Activated naive CD4-positive, alpha-beta T cell treated with anti-CD3 and anti-CD28 coated beads, Interleukin-2, amount 50 U/mL, for 16 hours (primary cell): ENCODE measurements at regions not wholly inside any gene's neighbourhood (a gene's known extent, or its start where the extent isn't known, plus 50 kb on each side); places are given as distances from the start of the nearest gene placed in this dataset.

ENCODE experiments used
- DNase-seq: peaks from one replicate; pipeline ENCODE4 v3.0.0-alpha.2; 2020

DNA sequence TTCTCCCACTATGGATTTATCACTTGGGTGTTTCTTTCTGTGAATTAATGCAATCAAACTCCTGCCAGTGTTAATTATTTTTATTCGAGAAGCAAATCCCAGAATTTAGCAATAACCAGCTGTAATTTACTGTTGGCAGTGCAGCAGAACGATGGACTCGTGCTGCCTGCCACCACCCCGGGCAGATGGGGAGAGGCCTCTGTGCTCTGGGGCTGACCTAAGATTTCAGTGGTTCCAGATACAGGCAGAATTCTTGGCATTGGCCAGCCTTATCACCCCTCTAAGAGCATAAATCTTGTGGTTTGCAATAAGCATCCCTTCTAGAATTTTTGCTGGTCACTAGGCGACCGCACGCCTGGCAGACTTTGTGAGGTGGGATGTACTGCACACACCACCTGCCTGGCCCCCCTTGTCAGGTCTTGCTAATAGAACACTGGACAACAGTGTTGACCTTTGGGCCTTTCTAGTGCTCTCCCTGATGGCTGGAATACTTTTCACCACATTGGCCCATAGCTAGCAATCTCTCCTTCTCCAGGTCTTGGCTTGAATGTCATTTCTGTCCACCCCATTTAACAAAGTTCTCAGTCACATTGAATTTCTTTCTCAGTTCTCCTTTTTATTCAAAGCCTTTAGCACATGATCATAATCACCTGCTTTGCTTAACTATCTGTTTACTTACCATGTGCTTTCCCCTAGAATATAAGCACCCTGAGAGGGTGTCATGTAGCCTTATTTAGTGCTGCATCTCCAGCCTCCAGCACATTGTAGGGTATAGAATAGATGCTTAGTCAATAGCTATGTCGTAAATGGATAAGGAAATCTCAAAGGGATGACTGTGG lies 122.1 kb upstream of the DYNLRB2 start:
- DNase-seq = no peak

DNA sequence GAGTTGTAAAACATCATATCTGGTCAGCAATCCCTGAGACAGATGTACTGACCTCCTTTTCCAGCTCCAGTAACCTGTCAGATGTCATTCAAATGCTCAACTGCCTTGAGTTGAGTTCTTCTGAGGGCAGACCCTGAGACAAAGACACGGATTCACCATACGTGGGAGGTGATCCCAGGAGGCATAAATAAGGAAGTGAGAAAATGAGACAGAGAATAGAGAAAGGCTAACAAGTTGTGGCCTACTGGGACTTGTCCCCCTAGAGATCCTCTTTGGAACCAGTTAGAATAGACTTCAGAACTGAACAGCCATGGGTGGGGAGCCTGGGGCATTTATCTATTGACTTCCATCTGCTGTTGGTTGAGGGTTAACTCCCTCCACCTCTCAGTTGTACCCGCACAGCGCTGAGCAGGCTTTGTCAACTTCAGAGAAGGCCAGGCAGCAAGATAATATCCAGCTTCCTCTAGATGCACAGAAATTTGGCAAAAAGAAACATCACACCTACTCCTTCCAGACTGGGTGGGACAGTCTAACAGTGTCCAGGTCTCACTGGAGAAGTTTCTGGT lies 123.0 kb upstream of the DYNLRB2 start:
- no peak for DNase-seq

DNA sequence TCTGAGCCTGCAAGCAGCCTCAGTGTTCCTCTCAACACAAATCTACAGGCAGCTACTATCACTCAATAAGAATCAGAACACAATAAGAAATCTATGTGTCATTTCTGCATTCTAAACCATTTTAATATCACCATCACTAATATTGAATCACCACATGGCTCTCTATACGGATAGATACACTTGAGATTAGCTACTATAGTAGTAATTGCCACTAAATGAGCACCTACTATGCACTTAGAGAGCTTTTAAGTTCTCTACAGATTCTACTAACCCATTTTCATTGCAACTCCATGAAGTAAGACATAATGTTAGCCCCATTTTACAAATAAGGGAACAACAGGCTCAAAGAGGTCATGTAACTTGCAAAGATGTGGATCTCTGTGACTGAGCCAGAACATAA lies 132.8 kb upstream of the DYNLRB2 start:
- no peak for DNase-seq

DNA sequence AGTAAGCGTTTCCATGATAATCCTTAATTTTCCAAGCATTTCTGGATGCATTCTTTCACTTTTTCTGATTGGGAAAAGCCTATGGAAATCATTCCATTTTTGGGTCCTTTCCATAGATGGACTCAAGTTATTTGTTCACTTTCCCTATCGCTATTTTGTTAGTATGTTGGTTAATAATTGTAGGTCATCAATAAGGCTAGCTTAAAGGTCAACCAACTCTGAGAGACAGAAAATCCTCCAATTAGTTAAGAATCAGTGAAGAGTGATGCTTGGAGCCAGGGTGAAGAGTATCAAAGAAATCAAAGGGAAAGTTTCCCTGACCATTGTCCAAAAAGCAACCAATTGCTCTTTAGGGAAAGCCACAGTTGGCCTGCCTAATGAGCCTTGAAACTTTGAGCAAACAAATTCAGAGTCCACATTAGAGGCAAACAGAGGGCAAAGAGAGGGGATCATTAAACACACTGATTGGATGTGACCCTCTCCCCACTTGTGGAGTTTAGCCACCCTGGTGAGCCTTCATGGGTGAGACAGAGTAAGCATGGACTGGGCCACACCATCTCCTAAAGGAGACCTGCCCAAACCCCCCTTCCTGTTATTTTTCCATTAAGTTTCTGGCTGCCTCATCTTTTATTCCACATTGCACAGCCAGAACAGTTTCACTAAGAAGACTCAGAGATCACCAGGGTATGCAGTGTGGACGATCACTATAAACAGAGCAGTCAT lies 133.4 kb upstream of the DYNLRB2 start:
- DNase-seq = no peak

DNA sequence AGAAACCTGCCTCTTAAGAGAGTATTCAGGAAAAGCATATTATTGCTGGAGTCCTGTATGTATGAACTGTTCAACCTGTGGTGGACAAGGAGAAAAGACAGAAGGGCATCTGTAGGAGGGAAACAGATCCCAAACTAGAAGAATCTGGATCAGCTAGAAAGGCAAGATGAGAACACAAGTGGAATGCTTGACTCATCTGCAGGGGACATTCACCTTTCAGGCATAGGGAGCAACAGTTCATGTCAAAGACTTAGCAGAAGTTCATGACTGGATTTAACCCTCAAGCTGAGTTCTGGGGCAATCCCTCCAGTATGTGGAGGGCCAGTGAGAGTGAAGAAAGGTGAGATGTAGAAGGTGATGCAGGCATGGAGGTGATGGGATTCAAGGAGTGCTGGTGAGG lies 135.9 kb upstream of the DYNLRB2 start:
- DNase-seq = no peak

DNA sequence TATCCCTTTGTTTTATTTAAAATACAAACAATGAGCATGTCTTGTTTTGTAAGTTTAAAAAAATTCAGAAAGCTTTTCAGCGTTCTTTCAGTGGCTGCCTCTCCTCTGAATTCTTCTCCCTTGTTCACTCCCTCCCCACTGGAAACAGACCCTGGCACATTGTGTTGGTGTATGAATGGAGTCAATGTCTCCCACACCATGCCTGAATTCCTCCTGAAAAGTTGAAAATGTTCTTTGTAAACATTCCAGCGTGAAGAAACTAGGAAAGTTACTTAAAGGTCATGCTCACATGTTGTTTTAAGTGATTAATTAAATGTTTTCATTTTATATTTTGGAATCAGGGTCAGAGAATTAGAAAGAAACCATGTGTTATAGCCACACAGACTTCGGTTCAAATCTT lies 136.9 kb upstream of the DYNLRB2 start:
- DNase-seq = no peak

DNA sequence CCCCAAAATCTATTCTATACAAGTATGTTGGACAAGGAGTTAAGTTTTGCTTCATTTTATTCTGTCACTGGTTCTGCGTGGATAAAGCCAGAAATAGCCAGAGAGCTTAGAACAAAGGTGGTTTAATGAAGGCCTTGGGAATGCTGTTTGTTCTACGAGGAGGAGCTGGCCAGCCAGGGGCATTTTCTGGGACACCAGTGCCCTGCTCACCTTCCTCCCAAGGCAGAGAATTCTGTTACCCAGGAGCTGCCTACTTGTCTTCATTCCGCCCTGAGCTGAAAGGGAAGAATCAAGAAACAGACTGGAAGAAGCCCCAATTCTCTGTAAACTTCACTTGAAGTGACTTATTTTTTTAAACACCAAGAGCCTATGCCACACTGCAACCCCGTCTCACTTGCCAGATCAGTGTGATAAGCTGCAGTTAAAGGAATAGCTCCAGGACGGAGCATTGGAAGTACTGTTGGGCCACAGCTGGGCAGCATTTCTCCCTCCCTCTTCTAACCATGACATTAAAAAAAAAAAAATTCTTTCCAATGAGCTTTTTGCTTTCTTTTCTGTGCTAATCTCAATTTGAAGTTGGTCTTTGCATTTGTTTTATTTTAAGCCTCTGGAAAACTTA lies 149.8 kb upstream of the DYNLRB2 start:
- DNase-seq = no peak

DNA sequence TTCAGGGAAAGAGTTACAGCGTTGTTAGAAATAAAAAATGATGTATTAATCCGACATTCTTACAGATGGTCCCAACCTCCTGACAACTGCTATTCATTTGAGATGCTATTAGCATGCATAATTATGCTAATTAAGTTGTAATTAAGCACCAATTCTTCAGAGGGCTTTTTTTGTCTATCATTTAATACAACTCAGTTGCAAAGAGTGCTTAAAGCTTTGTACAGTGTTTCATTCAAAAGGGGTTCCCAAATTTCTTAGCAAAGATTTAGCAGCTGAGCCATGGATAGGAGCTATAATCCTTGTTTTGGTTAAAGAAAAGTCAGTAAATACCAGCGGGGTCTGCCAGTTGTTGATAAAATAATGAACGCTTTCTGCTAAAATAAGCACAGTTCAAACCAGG lies 150.7 kb upstream of the DYNLRB2 start:
- DNase-seq = no peak

DNA sequence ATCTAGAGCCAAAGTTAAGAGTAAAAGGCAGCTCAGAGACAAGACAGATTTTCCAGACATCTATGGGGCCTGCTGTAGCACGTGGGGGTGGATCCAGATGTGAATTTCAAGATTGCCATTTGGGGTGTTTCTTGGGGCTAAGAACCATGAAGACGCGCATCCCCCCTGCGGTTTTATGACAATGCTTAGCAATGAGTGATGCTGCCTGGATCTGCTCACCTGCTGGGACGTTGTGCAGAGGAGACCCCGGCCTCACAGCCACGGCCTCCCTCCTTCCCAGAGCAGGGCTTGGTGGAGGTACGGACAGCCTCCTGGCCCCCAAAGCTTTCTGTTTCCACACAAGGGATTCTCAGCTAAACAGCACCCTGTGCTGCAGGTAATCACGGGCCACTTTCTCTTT lies 151.5 kb upstream of the DYNLRB2 start:
- no peak for DNase-seq

DNA sequence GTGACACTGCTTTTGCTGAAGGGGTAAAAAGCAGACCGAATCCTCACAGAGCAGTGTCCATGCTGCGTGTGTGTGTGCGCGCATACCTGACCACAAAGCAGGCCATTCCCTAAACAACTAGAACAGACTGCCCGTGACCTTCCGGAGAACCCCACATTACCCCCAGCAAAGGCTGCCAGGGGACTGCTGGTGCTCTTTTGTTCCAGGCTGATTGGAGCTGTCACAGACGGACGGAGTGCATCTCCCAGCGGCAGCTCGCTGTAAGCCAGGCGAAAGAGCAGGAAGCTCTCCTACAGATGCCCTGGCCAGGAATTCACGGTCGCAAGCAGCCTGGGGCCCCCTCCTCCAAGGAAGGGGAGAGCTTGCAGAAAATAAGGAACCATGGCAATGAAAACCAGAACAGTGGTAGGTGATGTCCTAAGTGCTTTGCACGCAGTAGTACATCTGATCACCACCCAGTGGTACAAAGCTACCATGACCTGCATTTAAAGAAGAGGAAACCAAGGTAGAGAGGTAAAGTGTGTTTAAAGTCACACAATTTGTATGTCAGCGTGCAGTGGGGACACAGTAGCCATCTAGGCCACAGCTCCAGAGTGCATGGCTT lies 153.4 kb upstream of the DYNLRB2 start:
- no peak for DNase-seq

DNA sequence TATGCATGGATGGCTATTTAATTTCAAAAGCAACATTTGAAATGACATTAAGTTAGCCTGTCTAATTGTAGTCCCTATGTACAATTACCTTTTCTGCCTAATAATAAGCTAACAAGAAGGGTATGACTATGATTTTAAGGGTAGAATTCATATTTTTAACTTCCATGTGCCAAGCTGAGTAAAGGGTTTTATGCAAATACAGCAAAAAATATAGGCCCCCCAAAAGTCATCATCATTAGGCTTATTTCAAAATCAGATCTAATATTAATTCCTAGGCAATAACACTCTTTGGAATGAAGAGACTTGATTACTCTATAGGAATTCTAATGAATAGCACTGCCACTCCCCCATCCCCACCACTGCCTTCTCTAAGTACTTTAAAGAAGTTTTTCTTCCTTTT lies 155.9 kb upstream of the DYNLRB2 start:
- DNase-seq = no peak

DNA sequence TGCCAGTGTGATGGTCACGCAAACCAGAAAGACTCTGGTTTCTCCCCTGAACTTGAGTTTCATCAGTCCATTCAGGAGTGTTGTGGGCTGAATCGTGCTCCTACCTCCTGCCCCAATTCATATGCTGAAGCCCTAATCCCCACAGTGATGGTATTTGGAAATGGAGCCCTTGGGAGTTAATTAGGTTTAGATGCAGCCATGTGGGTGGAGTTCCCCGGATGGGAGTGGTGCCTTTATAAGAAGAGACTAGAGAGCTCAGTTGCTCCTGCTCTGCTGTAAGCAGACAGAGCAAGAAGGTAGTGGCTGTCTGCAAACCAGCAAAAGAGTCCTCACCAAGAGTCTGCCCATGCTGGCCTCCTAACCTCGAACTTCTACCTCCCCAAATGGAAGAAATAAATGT lies 160.3 kb upstream of the DYNLRB2 start:
- DNase-seq = no peak

DNA sequence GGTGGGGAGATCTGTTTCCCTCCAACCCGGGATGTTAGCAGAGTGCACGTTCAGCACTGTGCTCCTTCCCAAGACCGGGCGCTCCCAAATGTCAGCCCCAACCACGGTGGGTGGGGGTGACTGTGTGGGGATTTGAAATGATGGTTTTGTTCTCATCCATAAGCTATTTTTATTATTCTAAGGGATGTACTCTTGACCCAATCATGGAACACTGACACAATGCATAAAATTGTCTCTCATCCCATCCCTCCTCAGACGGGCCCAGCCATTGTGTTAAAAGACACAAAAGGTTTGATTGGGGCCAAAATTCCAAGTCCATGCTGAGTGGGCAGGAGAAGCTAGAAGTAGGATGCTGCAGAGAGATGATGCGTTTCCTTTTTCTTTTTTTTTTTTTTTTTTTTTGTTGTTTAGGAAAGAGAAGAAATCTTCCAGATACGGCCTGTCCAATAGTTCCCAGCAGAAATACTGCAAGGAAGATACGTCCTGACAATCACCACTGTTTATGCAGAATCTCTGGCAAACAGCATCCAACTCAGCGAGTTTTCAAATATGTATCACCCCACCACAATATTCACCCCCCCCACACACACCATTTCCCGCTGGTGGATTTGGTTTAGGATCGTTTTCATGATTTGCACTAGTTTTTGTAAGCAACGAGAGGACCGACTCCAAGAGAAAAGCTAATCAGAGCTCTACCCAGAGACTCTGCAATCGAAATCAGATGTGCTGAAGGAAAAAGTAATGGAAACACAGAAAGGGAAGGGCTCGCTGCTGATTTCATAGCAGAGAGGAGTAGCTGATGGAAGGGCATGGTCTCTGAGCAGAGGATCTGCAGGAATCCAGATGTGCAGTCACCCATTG lies 163.5 kb upstream of the DYNLRB2 start:
- no peak for DNase-seq

DNA sequence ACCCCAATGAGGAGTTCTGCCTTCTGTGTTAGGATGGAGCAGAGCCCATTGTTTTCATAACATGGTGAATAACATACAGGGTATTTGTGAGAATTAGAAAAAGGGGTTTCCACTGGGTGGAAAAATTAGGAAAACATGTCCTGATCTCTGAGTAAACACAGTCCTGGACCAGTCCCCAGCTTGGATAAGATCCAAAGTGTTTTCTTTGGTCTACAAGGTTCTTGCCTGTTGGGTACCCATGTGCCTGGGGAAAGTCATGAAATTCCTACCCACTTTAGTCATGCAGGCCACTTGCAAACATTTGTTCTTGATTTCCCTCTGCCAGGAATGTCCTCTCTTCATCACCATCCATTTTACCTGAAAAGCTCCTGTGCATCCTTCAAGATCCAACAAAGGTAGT lies 164.8 kb upstream of the DYNLRB2 start:
- DNase-seq = no peak

DNA sequence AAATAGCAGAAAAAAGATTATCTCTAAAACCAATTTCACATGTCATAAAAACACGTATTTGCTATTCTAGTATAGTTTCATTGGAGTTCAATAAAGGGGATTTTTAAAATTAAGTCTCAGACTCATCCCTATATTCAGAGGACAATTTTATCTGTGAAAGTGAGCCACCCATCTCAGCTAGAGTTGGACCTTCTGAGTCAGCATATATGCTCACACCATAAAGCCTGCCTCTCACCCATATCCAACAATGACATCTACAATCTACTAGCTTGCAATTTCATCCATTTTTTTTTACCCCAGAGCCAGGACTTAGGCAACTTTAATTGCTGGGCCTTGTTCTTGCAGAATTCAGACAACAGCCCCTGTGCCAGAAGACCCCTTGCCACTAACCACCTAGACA lies 165.3 kb upstream of the DYNLRB2 start:
- no peak for DNase-seq

DNA sequence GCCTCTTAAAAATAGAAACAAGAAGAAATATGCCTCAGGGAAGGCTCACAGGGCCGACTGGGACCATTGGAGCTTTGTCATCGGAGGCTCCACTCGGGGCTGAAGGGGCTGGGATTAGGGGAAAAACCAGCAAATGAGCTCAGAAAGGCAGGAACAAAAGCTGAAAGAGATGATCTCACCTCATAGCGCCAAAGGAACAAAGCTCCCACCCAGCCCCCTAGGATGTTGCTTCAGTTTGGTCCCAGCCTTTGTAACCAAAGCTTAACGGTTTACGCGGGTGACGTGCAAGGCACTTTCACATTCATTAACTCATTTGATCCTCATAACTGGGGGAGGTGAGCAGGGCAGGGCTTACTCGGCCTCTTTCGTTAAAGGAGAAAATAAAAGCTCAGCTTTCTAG lies 168.5 kb upstream of the DYNLRB2 start:
- no peak for DNase-seq

DNA sequence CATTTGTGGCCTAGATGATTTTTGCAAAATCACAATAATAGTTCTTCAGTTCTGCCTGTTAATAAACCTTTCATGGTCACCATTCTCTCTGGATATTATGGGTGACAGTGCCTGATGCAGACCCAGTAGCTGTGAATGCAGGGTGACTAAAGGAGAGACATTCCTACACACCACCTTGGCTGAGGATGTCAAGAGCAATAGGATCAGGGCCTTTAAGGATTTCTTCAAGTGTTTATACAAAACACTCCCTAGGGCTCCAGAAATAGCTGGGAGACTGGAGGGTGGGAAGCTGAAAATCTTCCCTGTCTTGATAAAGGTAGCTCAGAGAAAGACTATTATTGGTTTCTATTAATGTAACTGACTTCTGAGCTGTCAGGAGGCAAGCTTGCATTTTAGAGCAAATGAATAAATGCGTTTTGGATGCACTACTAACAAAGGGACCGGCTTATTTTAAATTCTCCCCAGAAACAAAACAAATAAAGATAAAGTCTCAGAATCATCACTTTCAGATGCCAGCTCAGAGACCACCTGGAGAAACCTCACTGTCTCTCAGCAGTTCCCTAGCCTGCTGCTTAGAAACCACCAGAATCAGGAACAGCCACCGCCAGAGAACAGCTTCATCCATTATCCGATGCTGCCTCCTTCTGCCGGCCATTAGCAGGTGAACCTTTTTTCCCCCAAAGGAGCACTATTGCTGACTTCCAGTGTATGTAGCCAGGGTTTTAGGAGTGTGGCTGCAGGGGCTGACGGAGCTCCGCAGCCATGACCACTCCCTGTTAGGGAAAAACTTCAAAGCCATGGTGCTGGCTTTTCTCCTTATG lies 171.4 kb upstream of the DYNLRB2 start:
- DNase-seq = no peak

DNA sequence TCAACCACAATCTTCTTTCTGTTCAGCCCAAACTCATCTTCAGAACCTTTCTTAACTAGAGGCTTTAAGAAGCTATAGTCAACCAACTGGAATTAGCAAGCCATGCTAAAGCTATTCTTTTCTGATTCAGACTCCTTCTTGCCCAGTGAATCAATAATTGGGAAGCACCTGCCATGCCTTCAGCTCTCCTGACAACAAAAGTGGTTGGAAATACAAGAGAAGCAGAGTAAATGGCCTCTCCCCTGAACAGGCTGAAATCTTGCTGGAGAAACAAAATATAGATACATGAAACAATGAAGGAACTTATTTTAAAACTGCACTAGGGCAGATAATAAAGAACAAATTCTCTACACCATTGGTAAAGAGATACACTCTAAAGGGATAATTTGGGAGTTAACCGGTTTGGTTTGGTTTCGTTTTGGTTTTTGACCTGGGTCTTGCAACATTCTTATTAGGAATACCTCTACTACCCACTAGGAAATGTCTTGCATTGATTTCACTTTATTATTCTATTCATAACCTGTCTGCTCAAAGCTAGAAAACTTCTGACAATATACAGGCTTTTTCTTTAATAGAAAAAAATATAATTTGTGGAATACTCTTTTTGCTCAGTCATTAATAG lies 173.6 kb upstream of the DYNLRB2 start:
- DNase-seq = no peak

DNA sequence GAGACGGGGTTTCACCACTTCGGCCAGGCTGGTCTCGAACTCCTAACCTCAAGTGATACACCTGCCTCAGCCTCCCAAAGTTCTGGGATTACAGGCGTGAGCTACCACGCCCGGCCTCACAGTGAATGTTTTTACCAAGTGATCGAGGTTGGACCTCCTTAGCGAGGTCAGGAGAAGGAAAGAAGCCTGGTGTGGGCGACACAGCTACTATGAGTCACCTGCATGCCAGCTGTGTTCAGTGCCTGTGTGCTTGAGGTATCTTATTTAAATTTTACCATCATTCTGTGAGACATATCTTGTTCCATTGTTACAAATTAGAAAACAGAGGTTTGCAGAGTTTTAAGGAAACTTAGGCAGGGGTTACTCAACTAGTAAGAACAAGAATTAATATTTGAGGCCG lies 174.8 kb upstream of the DYNLRB2 start:
- DNase-seq = no peak

DNA sequence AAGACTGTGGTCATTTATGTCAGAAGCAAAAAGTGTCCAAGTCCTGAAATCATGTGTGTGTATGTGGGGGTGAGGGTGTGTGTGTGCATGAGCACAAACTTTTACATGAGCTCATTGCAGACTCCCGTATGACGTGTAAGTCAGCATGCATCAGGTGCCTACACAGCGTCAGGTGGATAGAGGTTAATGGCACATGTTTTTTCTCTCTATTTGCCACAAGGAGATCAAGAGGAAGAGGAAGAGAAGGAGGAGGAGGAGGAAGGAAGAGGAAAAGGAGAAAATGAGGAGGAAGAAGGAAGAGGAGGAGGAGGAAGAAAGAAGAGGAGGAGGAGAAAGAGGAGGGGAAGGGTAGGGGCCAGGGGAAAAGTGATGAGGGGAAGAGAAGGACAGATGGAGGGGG lies 178.0 kb upstream of the DYNLRB2 start:
- no peak for DNase-seq

DNA sequence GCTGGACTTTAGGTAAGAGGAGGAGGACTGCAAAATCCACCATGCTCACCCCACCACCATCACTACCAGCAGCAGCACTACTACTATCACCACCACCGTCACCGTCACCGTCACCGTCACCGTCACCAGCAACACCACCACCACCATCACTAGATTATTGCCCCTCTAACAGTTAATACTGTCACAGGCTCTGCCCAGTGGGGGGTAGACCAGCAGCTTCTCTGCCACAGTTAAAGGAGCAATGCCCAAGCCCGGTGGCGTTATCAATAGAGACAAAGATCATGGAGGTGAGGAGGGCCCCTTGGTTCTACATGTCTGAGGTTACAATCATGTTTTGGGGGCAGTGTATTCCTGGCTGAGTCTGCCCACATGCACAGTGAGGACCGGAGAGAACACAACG lies 184.4 kb upstream of the DYNLRB2 start:
- DNase-seq = no peak
